Heart left ventricle (tissue), 16 donors: ENCODE measurements at regions not wholly inside any gene's neighbourhood (a gene's known extent, or its start where the extent isn't known, plus 50 kb on each side); places are given as distances from the start of the nearest gene placed in this dataset.

Experiments used
- ATAC-seq, 4 donors: fragments of 200-7000 bp; cut with Tn5 transposase; one replicate each; pipeline ENCODE4 v1.9.1; 2020 to 2022; ENCODE audit warnings: moderate library complexity in 4 of 4, mild to moderate bottlenecking in 3 of 4, moderate number of reproducible peaks in 1 of 4
- DNase-seq, 5 donors: peaks; one replicate each; pipeline ENCODE4 v3.0.0-alpha.2; 2020
- H3K27ac ChIP-seq, 12 donors: fragments of 200-600 bp; sonication (generic) in 4 of 12; one replicate each; pipeline versions ENCODE4 v1.5.0 to v1.8.0; 2016 to 2022; ENCODE audit warnings: mild to moderate bottlenecking in 2 of 12
- H3K27me3 ChIP-seq, 9 donors: fragments of 200-600 bp; sonication (generic) in 2 of 9; one replicate each; pipeline versions ENCODE4 v1.5.1 to v1.8.0; 2016 to 2022; ENCODE audit warnings: mild to moderate bottlenecking in 3 of 9
- H3K36me3 ChIP-seq, 9 donors: fragments of 200-600 bp; sonication (generic) in 2 of 9; one replicate each; pipeline versions ENCODE4 v1.5.0 to v1.8.0; 2018 to 2022; ENCODE audit warnings: mild to moderate bottlenecking in 2 of 9
- H3K4me1 ChIP-seq, 12 donors: fragments of 200-600 bp; sonication (generic) in 4 of 12; one replicate each; pipeline versions ENCODE4 v1.5.0 to v1.8.0; 2016 to 2022; ENCODE audit warnings: mild to moderate bottlenecking in 3 of 12
- H3K4me3 ChIP-seq, 12 donors: fragments of 200-600 bp; sonication (generic) in 4 of 12; one replicate each; pipeline versions ENCODE4 v1.5.0 to v1.8.0; 2017 to 2022; ENCODE audit warnings: mild to moderate bottlenecking in 9 of 12, moderate library complexity in 4 of 12
- H3K9me3 ChIP-seq, 12 donors: fragments of 200-600 bp; sonication (generic) in 4 of 12; one replicate each; pipeline versions ENCODE4 v1.5.0 to v1.8.0; 2016 to 2022; ENCODE audit warnings: mild to moderate bottlenecking in 1 of 12
- POLR2A ChIP-seq, 2 donors: fragments of 450-650 bp; IDR thresholded peaks; one replicate each; pipeline ENCODE4 v1.6.1; 2017; ENCODE audit warnings: antibody characterized with exemption in 2 of 2, mild to moderate bottlenecking in 2 of 2, moderate library complexity in 2 of 2
- WGBS, 4 donors: extraction: QIAGEN DNeasy Blood & Tissue Kit in 2 of 4; methylation state at CpG; one replicate each; pipeline versions ENCODE4 v1.1.5 to v1.1.7; 2013 to 2018; 5-methylcytosine and 5-hydroxymethylcytosine counted together
- intact Hi-C, 10 donors: fragments of 100-400 bp; cut with DNase I; formaldehyde crosslinking; loops; one replicate each; pipeline versions ENCODE4 v1.11.1 to v1.14.2; 2022
- TF ChIP-seq, protein P1 (sequence below), 12 donors: fragments of 200-600 bp; sonication (generic) in 4 of 12; IDR thresholded peaks; one replicate each; pipeline versions ENCODE4 v1.5.0 to v1.8.0; 2018 to 2022; ENCODE audit warnings: antibody characterized with exemption in 12 of 12, mild to moderate bottlenecking in 5 of 12
- donor health status: ischemic (EF 13 %, LVEDD 7.1; RV severe dilation, severe dysfunction).
- donor health status: healthy with polysubstance abuse.
- donor health status: DM: no; HTN: yes; CAD: no.
- donor health status: DM: no; HTN: no; CAD: no.
- donor health status: ischemic (EF 25% LVEDD 6.9; RV normal size, moderate dysfunction).
- donor health status: ischemic (EF 25% LVEDD 5.7; RV mildly dilated, moderate dysfunction).
- donor health status: healthy.
- donor health status: DM: yes; HTN: yes; CAD: no.
- donor health status: ischemic (EF 35%, LVEDD 5.7; RV mildly dilated, moderate dysfunction).
- donor health status: nonischemic (EF 11% LVEDD 7.7; RV severe dilation, severe dysfunction).
- donor health status: DM: yes; HTN: yes; CAD: no.
- donor health status: PGD.
- donor health status: ischemic (EF 29% LVEDD 5.4; RV normal size, mild dysfunction).
- donor health status: nonischemic (EF 23%, LVEDD 6.1; RV moderate dilation, normal function).

DNA sequence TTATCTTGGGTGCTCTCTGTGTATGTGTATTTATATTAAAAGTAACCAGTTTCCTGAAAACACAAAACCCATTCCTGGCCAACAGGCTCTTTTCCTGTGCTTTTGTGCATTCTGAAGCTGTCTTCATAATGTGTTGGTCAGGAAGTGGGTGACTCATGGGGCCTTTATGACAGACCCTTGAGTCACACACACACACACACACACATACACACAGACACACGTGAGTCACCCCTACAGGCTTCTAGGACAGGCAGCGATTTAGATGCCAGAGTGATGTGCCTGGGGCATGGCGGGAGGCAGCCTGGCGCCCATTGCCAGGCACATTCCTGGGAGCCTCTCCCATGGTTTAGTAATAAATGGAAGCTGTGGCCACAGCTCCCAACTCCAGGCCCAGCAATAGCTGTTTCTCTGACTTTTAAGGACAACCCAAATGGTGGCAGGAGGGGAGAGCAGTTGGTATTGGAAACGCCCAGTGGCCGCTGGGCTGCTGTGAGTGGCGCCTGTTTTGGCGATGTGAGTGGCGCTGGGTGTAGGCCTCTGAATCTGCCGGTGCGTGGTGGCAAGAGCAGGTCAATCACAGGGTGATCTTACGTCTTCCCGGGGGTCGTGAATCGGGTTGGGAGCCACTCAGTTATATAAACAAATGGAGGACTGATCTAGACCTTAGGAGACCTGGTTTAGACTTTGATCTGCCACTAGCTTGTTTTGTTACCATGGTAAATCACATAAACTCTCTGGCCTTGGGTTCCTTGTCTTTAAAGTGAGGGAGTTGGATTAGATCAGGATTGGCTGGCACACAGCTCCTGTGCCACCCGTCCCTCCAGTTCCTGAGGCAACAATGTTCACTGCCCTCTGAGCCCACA lies 150.7 kb upstream of the DLX2 start:
- intact Hi-C loops: loop anchor here in 2 of 10 donors (5.0 to 10.0 kb wide), 2 partner anchors 54 to 71 kb away; no protein-coding TSS in a partner anchor
- peaks cover 0 to 30% (median 9%) of the 10 kb centered on the region in 12 donors for H3K4me1 ChIP-seq
- H3K27ac ChIP-seq: peak overlapping the region in 11 of 12 donors; percentile 7 to 84 (median 77)
- no peaks in the 10 kb centered on the region for H3K36me3 ChIP-seq
- TF ChIP-seq, protein P1, sequence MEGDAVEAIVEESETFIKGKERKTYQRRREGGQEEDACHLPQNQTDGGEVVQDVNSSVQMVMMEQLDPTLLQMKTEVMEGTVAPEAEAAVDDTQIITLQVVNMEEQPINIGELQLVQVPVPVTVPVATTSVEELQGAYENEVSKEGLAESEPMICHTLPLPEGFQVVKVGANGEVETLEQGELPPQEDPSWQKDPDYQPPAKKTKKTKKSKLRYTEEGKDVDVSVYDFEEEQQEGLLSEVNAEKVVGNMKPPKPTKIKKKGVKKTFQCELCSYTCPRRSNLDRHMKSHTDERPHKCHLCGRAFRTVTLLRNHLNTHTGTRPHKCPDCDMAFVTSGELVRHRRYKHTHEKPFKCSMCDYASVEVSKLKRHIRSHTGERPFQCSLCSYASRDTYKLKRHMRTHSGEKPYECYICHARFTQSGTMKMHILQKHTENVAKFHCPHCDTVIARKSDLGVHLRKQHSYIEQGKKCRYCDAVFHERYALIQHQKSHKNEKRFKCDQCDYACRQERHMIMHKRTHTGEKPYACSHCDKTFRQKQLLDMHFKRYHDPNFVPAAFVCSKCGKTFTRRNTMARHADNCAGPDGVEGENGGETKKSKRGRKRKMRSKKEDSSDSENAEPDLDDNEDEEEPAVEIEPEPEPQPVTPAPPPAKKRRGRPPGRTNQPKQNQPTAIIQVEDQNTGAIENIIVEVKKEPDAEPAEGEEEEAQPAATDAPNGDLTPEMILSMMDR (IDR thresholded peaks at IDR 0.05): no peak
- no peak for TF ChIP-seq POLR2A (IDR thresholded peaks at IDR 0.05)
- no peaks in the 10 kb centered on the region for H3K27me3 ChIP-seq
- ATAC-seq (peak; percentile 44 to 89 (median 86)), DNase-seq (peak in 3 of 5 donors; percentile 56 to 71 (median 59))
- 72 to 84% (median 76%) methylated on average over 13 to 16 of the region's 16 CpGs for WGBS, 4 donors
- H3K4me3 ChIP-seq: no peak overlapping the region
- H3K9me3 ChIP-seq: no peaks in the 10 kb centered on the region

DNA sequence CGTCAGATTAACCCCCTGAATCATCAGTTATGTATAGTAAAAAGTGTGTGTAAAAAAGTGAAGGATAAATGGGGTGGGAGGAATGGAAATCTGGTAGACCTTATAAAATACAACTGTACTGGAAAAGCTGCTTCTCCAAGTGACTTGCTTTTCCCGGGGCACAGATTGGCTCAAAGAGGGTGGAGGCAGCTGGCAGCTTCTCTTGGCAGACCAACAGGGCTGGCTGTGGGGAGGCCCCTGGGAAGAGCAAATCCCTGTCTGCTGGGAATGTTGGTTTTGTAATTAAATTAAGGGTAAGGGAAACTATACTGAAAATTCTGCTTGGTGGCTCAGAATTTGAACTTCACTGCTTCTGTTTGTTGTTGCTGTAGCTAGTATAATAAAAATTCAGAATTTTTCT lies 154.2 kb upstream of the DLX2 start:
- Histone ChIP-seq H3K36me3 (no peaks in the 10 kb centered on the region), H3K27ac (no peak overlapping the region), H3K9me3 (no peaks in the 10 kb centered on the region), H3K4me1 (peaks cover 0 to 19% (median 5%) of the 10 kb centered on the region in 12 donors), H3K4me3 (no peak overlapping the region), H3K27me3 (no peaks in the 10 kb centered on the region)
- no peak for DNase-seq
- TF ChIP-seq, protein P1 (IDR thresholded peaks at IDR 0.05): no peak
- TF ChIP-seq POLR2A (IDR thresholded peaks at IDR 0.05): no peak
- 62 to 79% (median 65%) methylated on average over 2 of the region's 2 CpGs for WGBS, 4 donors
- ATAC-seq: no peak
- intact Hi-C loops: loop anchor here in 1 of 10 donors (10.0 kb wide), 1 partner anchor 68 kb away; no protein-coding TSS in a partner anchor

DNA sequence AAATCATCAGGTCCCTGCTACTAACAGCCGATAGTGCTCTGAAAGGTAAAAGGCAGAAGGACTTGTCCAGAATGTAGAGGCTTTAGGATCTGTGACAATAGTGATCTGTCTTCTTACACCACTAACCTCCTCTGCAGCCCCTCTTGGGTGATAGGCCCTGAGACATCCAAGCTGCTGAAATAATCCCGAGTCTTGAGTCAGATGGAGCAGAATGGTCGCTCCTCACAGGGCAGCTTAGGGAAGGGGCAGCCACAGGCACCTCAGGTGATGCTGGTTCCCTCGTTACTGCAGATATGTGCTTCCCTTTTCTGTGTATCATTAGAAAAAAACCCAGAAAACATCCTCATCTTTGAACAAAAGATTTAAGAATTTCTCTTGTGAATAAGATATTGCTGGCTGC lies 157.1 kb upstream of the DLX2 start:
- Histone ChIP-seq H3K27ac (no peak overlapping the region), H3K27me3 (no peaks in the 10 kb centered on the region), H3K4me1 (no peaks in the 10 kb centered on the region), H3K4me3 (no peak overlapping the region), H3K9me3 (no peaks in the 10 kb centered on the region), H3K36me3 (no peaks in the 10 kb centered on the region)
- DNase-seq (no peak), ATAC-seq (no peak)
- intact Hi-C loops: loop anchor here in 1 of 10 donors (10.0 kb wide), 1 partner anchor 65 kb away; no protein-coding TSS in a partner anchor
- 76 to 92% (median 88%) methylated on average over 4 of the region's 4 CpGs for WGBS, 4 donors
- TF ChIP-seq, protein P1 (IDR thresholded peaks at IDR 0.05): no peak
- no peak for TF ChIP-seq POLR2A (IDR thresholded peaks at IDR 0.05)

DNA sequence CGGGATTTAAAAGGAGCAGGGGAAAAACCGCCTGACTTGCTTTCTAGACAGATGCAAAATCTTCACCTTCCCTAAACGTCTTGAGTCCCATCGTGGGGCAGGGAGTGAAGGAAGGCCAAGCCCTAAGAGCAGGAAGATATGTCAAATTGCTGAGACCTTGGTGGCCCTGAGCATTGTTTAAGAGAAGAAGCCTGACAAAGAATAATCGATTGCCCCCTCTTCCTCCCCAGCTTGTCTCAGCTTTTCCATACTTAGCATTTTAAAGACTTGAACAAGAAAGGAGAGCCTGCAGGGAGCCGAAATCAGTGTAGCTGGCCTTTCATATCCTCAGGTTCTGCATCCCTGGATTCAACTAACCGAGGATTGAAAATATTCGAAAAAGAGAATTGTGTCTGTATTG lies 157.6 kb upstream of the DLX2 start:
- no peak overlapping the region for H3K27ac ChIP-seq
- H3K4me3 ChIP-seq: no peak overlapping the region
- ATAC-seq: no peak
- H3K27me3 ChIP-seq: no peaks in the 10 kb centered on the region
- intact Hi-C loops: no loop called here
- no peaks in the 10 kb centered on the region for H3K9me3 ChIP-seq
- DNase-seq: no peak
- TF ChIP-seq, protein P1 (IDR thresholded peaks at IDR 0.05): no peak
- no peak for TF ChIP-seq POLR2A (IDR thresholded peaks at IDR 0.05)
- no peaks in the 10 kb centered on the region for H3K4me1 ChIP-seq
- no peaks in the 10 kb centered on the region for H3K36me3 ChIP-seq
- 59 to 74% (median 67%) methylated on average over 8 of the region's 8 CpGs for WGBS, 4 donors
